LHCN-M2 (cell line): ENCODE measurements at regions not wholly inside any gene's neighbourhood (a gene's known extent, or its start where the extent isn't known, plus 50 kb on each side); places are given as distances from the start of the nearest gene placed in this dataset.

Source experiments
- DNase-seq: peaks from one replicate; pipeline ENCODE4 v3.0.0-alpha.2; 2012; ENCODE audit warnings: low read depth

GRCh38 chr3:124441766-124442165, 288.5 kb upstream of the UMPS start:
- no peak for DNase-seq

DNA sequence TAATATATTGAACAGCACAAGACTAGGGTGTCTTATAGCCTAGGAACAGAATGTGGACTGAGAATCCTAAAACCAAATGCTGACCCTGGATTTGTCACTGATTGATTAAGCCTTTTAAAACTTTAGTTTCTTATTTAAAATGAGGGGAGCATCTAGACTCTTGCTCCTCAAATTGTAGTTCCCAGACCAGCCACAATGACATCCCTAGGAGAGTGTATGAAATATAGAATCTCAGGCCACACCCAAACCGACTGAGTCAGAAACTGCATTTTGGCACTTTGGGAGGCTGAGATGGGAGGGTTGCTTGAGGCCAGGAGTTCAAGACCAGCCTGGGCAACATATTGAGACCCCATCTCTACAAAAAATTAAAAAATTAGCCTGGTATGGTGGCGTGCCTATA, 287.8 kb upstream of the UMPS start:
- no peak for DNase-seq

- DNase-seq, result no peak
Measured at GRCh38 chr3:124443446-124443845, 286.8 kb upstream of the UMPS start.

DNA sequence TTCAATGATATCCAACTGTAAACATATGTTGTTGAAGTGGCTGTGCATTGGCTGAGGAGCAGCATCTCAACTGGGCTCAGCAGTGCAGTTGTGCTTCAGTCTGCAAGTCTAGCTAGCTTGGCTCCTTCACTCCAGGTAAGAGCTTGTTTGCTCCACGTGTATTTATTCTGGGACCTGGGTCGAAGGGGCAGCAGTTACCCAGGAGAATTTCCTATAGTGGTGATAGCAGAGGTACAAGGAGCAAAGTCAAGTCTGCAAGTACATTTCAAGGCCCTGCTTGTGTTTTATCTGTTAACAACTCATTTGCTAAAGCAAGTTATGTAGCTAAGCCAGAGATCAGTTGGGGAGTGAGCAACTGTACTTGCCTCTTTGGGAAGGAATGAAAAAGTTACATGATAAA, 286.2 kb upstream of the UMPS start:
- DNase-seq, result no peak

- DNase-seq, result no peak
Measured at GRCh38 chr3:124444896-124445295, 285.4 kb upstream of the UMPS start.

DNA sequence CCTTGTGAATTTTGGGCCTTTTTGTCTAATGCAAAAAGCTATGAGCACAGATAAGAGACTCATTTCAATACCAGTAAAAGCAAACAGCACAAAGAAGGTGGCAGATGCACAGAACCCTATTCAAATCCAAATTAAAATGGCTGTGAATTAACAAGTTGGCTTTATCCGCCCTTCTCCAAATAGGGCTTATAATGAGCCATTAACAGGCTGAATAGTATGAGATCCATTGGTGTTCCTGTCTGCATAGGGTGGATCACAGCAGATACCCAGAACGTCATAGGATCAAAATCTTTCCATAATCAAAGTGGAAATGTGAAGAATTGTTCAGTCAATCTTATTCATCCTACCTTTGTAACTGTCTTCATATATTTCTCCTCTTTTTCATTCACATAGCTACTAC, 282.4 kb upstream of the UMPS start:
- no peak for DNase-seq

DNA sequence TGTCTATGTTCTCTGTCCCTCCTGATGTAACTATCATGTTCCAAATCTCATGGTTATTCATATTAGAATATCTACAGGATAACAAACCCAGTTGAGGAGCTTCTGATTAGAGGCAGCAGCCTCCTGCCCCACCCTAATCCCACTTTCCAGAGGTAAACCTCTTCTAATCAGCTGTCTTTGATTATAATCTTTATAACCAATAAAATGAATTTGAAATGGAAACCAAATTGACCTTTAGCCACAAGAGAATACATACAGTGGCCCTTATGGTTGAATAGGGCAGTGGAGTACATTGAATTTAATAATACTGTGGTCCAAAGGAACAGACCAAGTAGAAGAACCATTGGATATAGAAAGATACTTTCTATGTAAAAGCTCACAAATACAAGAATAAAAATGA, 281.3 kb upstream of the UMPS start:
- DNase-seq, result no peak

- no peak for DNase-seq
Measured at GRCh38 chr3:124450366-124450765, 279.9 kb upstream of the UMPS start.

- no peak for DNase-seq
Measured at GRCh38 chr3:124451630-124452317, 278.5 kb upstream of the UMPS start.

GRCh38 chr3:124453189-124453588, 277.1 kb upstream of the UMPS start:
- DNase-seq, result no peak

GRCh38 chr3:124455891-124456290, 274.4 kb upstream of the UMPS start:
- no peak for DNase-seq

DNA sequence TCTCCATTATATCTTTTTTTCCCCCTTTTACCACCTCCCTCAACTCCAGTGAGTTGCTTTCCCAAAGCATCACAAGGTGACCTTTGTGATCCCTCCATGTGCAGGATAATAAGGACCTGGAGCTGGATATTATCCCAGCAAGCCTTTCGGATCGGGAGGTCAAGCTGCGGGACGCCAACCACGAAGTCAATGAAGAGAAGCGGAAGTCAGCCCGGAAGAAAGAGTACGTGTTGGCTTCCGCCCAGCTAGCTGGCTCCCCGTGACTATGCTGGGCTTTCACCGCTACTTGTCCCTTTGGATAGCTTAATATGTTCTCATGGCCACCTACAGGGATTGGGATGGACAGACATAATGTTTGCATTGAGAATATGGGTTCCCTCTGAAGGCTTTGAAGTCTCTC, 273.7 kb upstream of the UMPS start:
- DNase-seq, result no peak

DNA sequence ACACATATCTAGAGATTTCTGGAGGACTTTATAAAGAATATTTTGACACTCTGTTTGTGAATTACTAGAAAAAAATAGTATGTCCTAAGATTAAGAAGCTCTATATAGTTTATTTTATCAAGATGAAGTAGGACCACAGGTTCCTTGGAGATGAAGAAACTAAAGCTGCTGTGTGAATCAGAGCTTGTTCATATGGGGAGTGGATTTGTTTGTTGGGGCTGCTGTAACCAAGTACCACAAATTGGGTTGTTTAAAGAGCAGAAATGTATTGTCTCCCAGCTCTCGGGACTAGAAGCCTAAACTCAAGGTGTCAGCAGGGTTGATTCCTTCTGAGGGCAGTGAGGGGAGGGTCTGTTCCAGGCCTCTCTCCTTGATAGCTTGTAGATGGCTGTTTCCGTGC, 270.6 kb upstream of the UMPS start:
- DNase-seq, result no peak

- no peak for DNase-seq
Measured at GRCh38 chr3:124461126-124461525, 269.1 kb upstream of the UMPS start.

- DNase-seq, result no peak
Measured at GRCh38 chr3:124461838-124462632, 268.2 kb upstream of the UMPS start.

DNA sequence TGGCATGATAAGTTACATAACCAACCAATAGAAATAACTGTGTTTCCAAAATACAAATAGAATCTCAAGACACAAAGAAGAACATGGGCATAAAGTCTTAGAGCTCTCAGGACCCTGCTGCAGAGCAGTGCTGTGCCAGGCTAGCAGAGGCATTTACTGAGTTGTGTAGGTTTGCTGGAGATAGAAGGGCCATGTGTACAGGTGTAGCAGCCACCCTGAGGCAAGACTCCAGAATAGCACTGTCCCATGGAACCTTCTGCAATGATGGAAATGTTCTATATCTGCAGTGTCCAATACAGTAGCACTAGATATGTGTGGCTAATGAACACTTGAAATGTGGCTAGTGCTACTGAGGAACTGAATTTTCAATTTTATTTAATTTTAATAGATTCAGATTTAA, 267.0 kb upstream of the UMPS start:
- no peak for DNase-seq

GRCh38 chr3:124467980-124468902, 262.0 kb upstream of the UMPS start:
- DNase-seq, result peak; percentile 10

- no peak for DNase-seq
Measured at GRCh38 chr3:124469555-124469954, 260.7 kb upstream of the UMPS start.

- no peak for DNase-seq
Measured at GRCh38 chr3:124478830-124479229, 251.4 kb upstream of the UMPS start.

GRCh38 chr3:124483915-124484470, 246.3 kb upstream of the UMPS start:
- no peak for DNase-seq

- DNase-seq, result no peak
Measured at GRCh38 chr3:124486324-124486723, 243.9 kb upstream of the UMPS start.

DNA sequence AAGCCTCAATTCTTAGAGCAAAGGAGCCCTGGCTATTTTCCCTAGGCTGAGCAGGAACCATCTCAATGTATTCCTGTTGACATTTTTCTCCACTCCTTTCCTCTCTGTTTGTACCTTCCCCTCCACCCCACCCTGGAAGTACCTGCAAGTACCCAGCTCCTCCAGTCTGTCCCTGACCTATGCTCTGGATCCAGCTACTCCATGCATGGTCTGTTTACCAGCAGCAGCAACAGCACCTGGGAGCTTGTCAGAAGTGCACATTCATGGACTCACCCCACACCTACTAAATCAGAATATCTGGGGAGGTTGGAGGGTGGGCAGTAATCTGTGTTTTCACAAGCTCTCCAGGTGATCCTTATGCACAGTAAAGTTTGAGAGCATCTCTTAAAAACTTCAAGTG, 240.7 kb upstream of the UMPS start:
- no peak for DNase-seq
